Right renal cortex interstitium (tissue), 3 donors: ENCODE measurements at regions not wholly inside any gene's neighbourhood (a gene's known extent, or its start where the extent isn't known, plus 50 kb on each side); places are given as distances from the start of the nearest gene placed in this dataset.
"Not testable (repeated sequence)": the region's sequence is repeated elsewhere in the genome, so short reads cannot be mapped to it uniquely, and the experiment has no call there.

ENCODE experiments used
- DNase-seq, 3 donors: peaks; one replicate each; pipeline ENCODE4 v3.0.0-alpha.2; 2013; ENCODE audit warnings: low read depth in 3 of 3, low spot score in 2 of 3

DNA sequence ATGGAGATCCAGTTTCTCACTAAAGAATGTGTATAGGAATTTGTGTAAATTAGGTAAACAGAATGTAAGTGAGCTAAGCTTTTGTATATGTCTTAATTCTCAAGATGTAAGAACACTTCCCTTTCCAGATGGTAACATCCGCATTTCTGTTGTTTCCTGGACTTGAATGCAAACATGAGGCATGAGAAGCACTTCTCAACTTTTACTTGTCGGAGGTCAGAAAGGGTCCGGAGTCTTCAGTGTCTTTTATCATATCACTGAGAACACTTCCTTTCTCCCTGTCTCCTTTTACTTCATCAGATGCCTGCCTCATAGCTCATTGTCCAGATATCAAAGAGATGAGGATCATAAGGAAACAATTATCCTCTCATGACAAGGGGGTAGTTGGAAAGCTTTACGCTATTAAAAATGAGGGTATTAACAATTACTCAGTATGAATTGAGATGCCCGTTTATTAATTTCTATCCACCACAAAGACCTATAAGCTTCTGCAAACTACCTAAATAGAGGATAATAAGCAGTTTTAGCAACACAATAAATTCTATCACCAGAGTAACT, 214.1 kb upstream of the FLRT2 start:
- no peak for DNase-seq

GRCh38 chr14:85316701-85317410, 213.1 kb upstream of the FLRT2 start:
- DNase-seq, result no peak

DNA sequence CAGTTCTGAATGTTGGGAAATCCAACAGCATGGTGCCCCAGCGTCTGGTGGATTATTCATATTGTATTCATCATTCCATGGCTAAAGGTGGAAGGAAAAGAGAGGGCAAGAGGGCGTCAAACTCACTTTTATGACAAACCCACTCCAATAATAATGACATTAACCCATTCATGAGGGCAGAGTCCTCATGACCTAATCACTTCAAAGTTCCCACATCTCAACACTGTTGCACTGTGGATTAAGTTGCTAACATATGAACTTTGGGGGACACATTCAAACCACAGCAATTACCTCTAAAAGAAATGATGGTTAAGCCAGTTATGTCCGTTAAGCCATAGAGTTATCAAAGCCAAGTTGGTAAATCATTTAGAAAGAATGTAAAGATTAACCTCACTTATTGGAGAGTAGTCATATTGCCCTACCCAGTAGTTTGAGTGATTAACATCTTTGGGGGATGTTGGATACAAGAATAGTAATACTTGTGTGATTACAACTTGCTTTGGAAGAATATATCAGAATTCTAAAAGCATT, 212.4 kb upstream of the FLRT2 start:
- DNase-seq, result no peak

DNA sequence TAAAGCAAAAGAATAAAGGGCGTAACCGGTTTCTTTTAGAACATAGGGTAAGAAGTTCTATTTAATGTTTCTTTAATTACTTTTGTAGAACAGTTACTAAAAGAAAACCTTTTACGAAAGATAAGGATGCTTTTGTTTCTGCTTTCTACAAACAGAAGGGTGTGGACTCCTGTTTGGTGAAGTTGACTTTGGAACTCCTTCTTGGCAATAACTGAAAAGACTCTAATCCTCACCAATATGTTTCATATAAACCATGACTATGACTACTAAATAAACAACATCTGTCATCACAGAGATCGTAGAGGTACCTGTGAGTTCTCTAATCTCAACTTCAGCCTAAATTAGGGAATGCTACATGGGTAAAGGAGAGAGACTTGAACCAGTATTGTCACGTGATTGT, 210.8 kb upstream of the FLRT2 start:
- no peak for DNase-seq

GRCh38 chr14:85319998-85320630, 209.8 kb upstream of the FLRT2 start:
- DNase-seq, result no peak

DNA sequence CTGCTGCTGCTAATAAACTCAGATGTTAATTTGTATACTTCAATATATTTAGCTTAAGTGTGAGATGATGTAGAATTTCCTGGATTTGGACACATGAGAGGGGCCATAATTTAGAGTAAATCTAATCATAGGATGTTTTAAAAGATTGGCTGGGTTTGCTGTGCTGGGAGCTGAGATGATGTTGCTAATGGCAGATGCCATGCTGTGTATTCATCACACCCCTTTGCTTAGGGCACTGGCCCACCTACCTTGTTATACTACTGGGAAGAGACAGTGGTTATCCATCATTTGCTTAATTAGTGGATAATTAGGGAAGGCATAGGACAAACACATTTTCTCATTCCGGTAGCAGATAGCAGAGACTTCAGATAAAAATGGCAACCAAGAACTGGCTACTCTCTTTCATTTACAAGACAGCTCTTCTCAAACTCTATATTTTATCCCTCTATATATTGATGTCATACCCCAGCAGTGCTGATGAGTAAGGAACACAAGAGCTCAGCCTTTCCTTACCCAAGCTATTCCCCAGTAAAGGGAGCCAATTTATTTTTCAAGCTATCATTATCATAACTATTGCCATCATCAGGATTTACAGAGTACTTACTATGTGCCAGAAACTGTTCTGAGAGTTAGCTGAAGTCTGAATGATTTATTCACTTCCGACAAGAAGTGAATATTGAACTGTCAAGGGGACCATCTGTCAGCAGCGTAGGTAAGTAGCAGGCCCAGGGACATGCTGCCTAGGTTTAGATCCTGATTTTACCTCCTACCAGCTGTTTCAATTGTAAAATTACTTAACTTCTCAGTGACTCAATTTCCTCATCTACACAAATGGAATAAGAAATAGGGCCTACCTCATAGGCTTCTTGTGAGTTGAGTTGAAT, 204.6 kb upstream of the FLRT2 start:
- no peak for DNase-seq

- no peak for DNase-seq
Observed at GRCh38 chr14:85332401-85332800, 197.5 kb upstream of the FLRT2 start.

GRCh38 chr14:85333313-85333712, 196.6 kb upstream of the FLRT2 start:
- no peak for DNase-seq

- DNase-seq, result no peak
Observed at GRCh38 chr14:85333841-85334240, 196.1 kb upstream of the FLRT2 start.

DNA sequence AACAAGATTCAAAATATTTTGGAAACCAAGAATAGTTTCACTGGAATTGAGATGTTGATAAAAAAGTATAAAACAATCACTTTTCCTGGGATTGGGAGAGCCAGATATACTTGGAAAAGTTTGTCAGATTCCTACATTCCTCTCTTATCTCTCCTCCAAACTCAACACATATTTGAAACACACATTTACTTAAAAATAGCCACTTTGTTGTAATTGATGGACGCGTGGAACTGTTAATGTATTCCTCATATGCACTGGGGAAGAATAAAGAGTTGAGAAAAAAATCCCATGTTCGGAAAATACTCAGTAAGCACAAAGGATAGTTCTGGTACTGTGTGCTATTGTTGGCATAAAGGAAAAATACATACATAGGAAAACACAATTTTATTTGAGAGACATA, 195.6 kb upstream of the FLRT2 start:
- no peak for DNase-seq

DNA sequence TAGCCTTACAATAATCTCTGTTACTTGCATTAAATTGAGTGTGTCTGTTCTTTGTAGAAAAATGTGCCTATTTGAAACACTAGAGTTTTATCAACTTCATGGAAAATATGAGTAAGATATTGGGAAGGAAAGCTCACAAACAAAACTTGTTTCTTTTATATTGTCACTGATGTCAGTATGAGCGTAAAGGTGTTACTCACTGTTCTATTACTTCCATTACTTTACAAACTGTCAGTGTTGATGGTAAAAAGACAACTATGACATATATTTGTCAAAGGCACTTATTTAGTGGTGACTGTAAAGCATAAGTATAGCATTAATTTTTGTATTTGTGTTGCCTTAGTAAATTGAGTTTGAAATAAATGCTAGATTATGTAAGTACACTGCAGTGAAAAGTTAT, 193.7 kb upstream of the FLRT2 start:
- DNase-seq, result no peak

DNA sequence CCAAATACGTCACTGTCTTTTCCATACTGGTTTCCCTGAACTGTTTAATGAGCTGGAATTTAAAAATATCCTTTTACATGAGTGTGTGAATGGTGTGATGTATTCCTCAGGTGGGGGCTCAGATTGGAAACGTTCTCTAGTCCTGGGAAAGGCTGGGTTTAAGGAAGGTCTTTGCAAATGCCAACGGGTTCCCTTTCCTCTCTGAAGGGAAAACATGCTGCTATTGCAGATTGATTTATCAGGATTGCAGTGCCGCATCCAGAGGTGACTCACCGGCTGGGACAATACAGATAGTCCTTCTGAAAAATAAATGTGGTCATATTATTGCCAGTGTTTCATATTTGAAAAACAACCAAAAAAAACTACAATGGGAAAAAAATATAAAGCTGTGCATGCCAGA, 193.1 kb upstream of the FLRT2 start:
- no peak for DNase-seq

DNA sequence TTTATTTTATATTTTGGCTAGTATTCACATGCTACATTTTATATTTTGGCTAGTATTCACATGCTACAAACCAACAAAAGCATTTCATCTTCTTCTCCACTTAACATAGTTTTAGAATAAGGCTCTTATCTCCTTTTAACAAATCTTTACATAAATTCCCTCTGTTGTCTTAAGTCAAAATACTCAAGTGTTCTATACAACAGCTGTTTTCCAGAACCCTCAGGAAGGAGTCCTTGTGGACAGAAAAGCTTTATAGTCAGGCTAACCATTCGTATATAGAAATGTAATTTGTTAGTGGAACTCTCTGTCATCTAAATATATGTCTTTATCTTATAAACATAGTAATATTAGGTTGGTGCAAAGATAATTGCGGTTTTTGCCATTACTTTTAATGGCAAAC, 191.0 kb upstream of the FLRT2 start:
- peak in 1 of 3 donors; percentile 23 for DNase-seq

- no peak for DNase-seq
Observed at GRCh38 chr14:85342858-85343607, 186.9 kb upstream of the FLRT2 start.

DNA sequence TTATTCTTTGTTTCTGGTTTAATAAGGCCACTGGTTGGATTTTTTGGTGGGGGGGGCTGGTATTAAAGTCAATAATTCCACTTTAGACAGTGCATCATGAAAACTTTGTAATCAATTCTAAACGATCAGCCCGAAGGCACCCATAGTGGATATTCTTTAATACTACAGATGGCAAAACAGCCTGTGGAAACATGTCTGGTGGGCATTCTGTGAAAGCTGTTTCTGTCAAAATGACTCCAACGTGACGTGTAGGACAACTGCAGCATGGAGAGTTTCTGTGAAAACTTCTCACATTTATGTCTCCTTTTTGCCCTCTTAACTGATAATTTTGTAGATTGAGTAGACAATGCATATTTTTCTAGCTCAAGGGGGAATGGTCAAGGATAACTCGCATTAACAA, 185.8 kb upstream of the FLRT2 start:
- DNase-seq, result no peak

- DNase-seq, result no peak
Observed at GRCh38 chr14:85344847-85345570, 184.9 kb upstream of the FLRT2 start.

- DNase-seq, result no peak
Observed at GRCh38 chr14:85350667-85351066, 179.3 kb upstream of the FLRT2 start.

- DNase-seq, result not testable (repeated sequence)
Observed at GRCh38 chr14:85352588-85352987, 177.4 kb upstream of the FLRT2 start.

- no peak for DNase-seq
Observed at GRCh38 chr14:85357120-85357519, 172.8 kb upstream of the FLRT2 start.
